Fibroblast of villous mesenchyme (primary cell): ENCODE measurements at regions not wholly inside any gene's neighbourhood (a gene's known extent, or its start where the extent isn't known, plus 50 kb on each side); places are given as distances from the start of the nearest gene placed in this dataset.

Source experiments
- DNase-seq: peaks from one replicate; pipeline ENCODE4 v3.0.0-alpha.2; 2010; ENCODE audit warnings: low read depth
- H3K4me3 ChIP-seq: 2 replicates; pipeline ENCODE4 v1.5.1; 2011; ENCODE audit warnings: low read depth, mild to moderate bottlenecking, low read length
- TF ChIP-seq, protein P1 (sequence below): IDR thresholded peaks from 2 replicates; pipeline ENCODE4 v1.5.1; 2012; ENCODE audit warnings: low read depth, mild to moderate bottlenecking, low read length; ENCODE audit not compliant: insufficient read depth

GRCh38 chr6:169890049-169890448 is 138.6 kb downstream of the ERMARD start:
- TF ChIP-seq, protein P1, sequence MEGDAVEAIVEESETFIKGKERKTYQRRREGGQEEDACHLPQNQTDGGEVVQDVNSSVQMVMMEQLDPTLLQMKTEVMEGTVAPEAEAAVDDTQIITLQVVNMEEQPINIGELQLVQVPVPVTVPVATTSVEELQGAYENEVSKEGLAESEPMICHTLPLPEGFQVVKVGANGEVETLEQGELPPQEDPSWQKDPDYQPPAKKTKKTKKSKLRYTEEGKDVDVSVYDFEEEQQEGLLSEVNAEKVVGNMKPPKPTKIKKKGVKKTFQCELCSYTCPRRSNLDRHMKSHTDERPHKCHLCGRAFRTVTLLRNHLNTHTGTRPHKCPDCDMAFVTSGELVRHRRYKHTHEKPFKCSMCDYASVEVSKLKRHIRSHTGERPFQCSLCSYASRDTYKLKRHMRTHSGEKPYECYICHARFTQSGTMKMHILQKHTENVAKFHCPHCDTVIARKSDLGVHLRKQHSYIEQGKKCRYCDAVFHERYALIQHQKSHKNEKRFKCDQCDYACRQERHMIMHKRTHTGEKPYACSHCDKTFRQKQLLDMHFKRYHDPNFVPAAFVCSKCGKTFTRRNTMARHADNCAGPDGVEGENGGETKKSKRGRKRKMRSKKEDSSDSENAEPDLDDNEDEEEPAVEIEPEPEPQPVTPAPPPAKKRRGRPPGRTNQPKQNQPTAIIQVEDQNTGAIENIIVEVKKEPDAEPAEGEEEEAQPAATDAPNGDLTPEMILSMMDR = no peak
- no peak overlapping the region for H3K4me3 ChIP-seq
- no peak for DNase-seq

DNA sequence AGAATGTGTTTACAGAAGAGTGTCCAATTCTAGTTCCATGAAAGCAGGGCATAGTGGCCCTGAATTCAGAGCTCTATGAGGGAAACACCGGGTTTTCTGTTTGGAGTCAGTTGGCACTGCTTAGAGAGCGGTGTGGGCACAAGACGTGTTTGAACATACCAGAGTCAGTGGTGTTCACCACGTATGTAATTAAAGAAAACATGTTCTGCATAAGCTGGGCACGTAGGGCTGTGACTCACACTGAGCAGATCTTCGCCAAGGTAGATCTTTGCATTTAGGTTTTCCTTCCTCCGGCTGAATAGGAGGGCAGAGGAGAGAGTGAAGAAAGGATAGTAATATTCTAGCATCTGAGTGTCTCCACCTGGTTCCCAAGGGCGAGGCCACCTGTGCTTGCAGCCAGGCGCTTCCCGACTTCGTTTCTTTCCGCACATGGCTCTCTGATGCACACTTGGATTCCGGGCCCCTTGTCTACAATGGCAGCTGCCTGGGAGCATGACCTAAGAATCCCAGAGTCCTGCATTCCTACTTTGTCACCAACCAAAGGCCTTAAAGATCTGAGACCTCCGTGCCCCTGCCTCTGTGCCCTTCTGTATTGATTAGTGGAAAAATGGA is 136.2 kb downstream of the ERMARD start:
- TF ChIP-seq, protein P1 = no peak
- H3K4me3 ChIP-seq = no peak overlapping the region
- no peak for DNase-seq

DNA sequence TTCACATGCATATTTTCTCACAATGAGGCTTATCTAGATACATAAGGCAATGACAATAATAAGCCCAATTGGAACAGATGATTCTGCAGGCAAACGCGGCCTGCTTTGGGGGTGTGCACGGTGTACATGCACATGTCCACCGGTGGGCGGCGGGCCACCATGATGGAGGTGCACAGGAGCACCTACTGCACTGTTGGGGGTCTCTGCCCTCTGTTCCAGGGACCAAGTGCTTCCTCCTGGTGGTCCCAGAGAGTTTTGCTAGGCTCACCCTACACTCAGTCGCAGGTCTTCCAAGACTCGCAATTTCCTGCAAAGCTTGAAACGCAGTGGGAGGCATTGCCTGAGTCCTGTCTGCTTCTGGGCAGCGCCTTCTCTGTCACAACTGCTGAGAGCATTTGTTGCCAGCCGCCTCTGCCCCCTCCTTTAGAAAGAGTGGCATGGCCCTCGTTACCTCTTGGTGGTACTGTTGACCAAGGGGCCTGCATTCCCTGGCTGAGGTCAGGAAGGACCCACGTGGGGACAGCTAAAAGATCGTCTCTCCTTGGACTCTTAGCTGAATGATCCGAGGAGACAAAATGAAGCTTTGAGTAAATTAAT is 135.3 kb downstream of the ERMARD start:
- no peak for DNase-seq
- no peak overlapping the region for H3K4me3 ChIP-seq
- TF ChIP-seq, protein P1 = no peak

DNA sequence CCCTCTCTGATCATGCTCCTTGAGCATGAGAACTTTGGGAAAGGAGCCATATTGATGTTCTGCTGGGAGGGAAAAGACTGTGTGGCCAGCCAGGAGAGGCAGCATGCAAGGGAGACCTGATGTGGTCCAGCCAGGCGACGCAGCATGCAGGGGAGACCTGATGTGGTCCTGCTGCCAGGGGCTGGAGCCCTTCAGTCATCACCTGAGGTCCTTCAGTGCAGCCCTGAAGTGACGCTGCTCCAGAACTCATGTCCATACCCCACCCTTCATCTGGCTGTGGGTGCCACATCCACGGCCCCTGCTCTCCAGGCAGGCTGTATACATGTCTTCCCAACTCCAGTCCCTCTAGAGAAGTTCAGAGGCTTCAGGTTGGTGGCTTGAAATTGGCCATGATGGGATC is 134.4 kb downstream of the ERMARD start:
- TF ChIP-seq, protein P1 = no peak
- no peak overlapping the region for H3K4me3 ChIP-seq
- DNase-seq = no peak

DNA sequence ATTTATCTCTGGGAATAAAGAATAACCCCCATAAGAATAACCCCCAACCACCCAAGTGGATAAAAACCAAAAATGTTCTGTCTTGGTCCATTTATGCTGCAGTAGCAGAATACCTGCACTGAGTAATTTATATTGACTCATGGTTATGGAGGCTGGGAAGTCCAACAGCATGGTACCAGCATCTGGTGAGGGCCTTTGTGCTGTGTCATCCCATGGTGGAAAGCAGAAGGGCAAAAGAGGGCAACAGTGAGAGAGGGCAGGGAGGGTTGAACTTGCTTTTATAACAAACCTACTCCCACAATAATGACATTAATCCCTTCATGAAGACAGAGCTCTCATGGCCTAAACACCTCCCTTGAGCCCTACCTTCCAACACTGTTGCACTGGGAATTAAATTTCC is 133.7 kb downstream of the ERMARD start:
- TF ChIP-seq, protein P1 = no peak
- DNase-seq = no peak
- no peak overlapping the region for H3K4me3 ChIP-seq

GRCh38 chr6:169884158-169884557 is 132.7 kb downstream of the ERMARD start:
- TF ChIP-seq, protein P1 = no peak
- no peak overlapping the region for H3K4me3 ChIP-seq

GRCh38 chr6:169883316-169883715 is 131.9 kb downstream of the ERMARD start:
- TF ChIP-seq, protein P1 = no peak
- H3K4me3 ChIP-seq = no peak overlapping the region
- DNase-seq = no peak

More at GRCh38 chr6:169884158-169884557, 132.7 kb downstream of the ERMARD start:
- DNase-seq = no peak
